ENCODE measurements at regions not wholly inside any gene's neighbourhood (a gene's known extent, or its start where the extent isn't known, plus 50 kb on each side); places are given as distances from the start of the nearest gene placed in this dataset.

DNA sequence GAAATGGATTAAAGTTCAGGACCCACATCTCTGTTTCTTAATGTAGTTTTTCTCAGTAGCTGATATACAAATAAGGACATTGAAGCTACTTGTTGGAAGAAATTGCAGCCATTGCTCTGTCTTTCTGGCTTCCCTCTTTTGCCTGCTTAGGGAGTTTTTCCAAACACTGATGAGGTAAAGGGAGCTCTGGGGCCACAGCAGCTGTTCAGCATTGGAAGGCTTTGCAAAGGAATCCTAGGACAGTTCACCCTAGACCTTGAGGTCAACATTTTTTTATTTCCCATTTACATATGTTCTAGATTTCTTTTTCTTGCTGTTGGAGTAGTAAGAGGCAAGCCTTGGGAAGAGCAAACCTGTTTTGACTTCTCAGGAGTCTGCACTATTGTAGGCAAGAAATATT lies 126.9 kb upstream of the PLPPR5 start:
- TF ChIP-seq ZFX (IDR thresholded peaks at IDR 0.05; ENCODE audit: borderline replicate concordance) = no peak
- TF ChIP-seq, protein P1, sequence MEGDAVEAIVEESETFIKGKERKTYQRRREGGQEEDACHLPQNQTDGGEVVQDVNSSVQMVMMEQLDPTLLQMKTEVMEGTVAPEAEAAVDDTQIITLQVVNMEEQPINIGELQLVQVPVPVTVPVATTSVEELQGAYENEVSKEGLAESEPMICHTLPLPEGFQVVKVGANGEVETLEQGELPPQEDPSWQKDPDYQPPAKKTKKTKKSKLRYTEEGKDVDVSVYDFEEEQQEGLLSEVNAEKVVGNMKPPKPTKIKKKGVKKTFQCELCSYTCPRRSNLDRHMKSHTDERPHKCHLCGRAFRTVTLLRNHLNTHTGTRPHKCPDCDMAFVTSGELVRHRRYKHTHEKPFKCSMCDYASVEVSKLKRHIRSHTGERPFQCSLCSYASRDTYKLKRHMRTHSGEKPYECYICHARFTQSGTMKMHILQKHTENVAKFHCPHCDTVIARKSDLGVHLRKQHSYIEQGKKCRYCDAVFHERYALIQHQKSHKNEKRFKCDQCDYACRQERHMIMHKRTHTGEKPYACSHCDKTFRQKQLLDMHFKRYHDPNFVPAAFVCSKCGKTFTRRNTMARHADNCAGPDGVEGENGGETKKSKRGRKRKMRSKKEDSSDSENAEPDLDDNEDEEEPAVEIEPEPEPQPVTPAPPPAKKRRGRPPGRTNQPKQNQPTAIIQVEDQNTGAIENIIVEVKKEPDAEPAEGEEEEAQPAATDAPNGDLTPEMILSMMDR (IDR thresholded peaks at IDR 0.05) = no peak
- H3K27ac ChIP-seq = no peak overlapping the region

DNA sequence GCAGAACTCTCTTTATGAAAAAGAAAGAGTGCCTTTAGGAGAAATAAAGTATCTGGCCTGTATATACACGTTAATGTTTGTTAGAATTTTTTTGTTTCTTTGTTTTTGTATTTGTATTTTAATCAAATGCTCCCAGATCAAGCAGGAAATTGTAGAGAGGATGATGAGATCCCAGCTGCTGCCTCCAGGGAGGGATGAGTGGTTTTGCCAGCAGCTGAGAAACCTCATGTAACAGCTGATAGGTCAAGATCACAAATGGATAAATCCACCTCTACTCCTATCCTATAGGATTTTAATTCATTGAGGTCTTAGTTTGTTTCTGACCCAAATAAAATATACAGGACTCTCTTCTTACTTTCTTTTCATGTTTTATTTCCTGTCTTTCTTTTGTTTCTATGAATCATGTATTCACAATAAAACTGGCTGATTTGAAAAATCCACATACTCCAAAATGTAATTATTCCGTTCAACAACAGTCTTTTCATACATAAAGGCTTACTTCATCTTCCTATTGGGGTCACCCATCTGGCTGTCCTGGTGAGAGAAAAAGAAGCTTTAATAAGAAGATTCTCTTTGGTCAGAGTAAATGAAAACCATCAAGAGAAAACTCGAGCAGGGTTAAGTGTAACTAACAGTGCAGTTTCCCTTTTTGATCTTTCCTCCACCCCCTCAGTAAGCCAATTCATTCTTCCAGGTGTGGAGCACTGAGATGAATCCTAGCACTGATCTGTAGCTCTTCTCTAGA lies 129.3 kb upstream of the PLPPR5 start:
- H3K27ac ChIP-seq = no peak overlapping the region
- TF ChIP-seq ZFX (IDR thresholded peaks at IDR 0.05; ENCODE audit: borderline replicate concordance) = no peak
- TF ChIP-seq, protein P1 (IDR thresholded peaks at IDR 0.05) = no peak

DNA sequence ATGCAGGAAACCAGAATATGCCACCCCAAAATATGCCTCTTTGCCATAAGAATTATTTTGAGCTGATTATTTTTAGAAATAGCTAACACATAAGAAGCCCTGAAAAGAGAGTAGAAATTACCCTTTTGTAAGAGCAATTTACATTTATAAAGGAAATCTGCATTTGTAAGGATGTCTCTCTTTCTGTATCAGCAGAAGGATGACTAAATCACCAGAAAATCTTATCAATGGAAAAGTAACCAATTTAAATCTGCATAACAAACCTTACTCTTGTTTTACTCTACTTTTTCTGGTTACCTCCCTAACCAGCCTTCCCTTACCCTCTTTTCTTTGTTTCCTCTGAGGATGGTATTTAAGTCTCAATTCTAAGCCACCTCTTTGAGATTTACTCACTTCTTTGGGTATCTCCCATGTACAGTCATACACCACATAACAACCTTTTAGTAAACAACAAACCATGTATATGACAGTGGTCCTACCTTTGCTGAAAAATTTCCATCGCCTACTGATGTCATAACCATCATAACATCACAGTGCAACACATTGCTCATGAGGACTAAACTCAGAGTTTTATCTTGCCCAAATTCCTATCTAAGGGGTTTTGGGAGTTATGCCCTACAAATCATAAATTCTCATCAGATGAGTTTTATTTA lies 126.6 kb upstream of the PLPPR4 start:
- no peak overlapping the region for H3K27ac ChIP-seq
- TF ChIP-seq, protein P1 (IDR thresholded peaks at IDR 0.05) = no peak
- TF ChIP-seq ZFX (IDR thresholded peaks at IDR 0.05; ENCODE audit: borderline replicate concordance) = no peak

DNA sequence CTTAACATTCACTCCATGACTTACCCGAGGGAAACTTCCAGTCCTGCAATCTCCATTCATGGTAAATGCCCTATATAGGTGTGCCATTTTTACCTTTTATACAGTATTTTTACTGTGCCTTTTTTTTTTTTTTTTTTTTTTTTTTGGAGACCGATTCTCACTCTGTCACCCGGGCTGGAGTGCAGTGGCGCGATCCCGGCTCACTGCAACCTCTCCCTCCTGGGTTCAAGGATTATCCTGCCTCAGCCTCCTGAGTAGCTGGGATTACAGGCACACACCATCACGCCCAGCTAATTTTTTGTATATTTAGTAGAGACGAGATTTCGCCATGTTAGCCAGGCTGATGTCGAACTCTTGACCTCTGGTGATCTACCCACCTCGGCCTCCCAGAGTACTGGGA lies 124.4 kb upstream of the PLPPR4 start:
- no peak for TF ChIP-seq ZFX (IDR thresholded peaks at IDR 0.05; ENCODE audit: borderline replicate concordance)
- TF ChIP-seq, protein P1 (IDR thresholded peaks at IDR 0.05) = no peak
- no peak overlapping the region for H3K27ac ChIP-seq

DNA sequence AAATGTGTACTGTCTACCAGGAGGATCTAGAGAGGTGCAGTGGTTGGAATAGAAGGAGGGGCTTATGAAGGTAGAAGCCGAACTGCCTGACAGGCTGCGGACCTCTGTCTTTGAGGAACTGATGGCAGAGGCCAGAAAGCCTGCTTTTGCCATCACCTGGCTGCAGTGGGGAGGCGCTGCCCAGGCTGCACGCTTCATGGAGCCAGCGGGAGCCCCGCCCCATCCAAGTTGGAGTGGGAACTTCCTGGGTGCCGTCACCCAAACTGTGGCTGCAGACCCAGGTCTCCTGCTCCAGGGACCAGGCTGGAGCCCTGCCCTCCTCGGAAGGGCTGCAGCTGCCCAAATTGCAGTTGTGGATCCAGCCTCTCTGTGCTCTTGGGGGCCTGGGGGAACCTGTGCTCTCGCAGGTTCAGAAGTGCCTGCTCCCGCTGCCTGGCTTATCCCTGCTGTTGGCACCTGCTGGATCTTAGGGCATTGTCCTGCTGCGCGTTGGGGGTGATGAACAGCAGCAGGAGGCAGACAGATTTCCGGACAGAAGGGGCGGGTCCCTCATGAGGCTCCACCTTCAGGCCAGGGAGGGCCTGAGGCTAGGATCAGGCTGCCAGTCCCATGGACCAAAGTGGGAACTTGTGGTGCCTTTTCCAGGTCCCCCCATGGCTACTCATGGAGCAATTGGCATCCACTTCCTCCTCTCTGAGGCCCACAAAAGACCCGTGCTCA lies 118.0 kb upstream of the PLPPR4 start:
- TF ChIP-seq, protein P1 (IDR thresholded peaks at IDR 0.05) = peak; percentile 34
- TF ChIP-seq ZFX (IDR thresholded peaks at IDR 0.05; ENCODE audit: borderline replicate concordance) = no peak
- 0 out of 2 replicates have a peak overlapping the region, but pooled peaks have one; percentile 29 for H3K27ac ChIP-seq

DNA sequence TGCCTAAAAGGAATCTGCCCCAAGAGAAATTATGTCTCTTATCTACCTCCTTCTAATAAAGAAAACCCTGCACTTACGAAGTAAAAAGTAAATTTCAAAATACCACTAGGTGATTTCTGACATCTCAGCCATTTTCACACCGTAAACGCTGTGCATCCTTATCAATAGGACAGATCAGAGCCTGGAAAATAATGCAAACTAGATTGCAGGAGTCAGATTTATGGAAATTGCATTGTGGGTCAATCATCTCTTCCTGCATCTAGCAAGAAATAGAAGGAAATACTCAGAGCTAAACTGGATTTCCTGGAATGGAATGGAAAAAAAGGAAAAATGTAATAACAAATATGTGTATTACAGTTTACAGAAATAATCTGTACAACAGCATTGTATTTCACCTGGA lies 114.3 kb upstream of the PLPPR4 start:
- no peak for TF ChIP-seq ZFX (IDR thresholded peaks at IDR 0.05; ENCODE audit: borderline replicate concordance)
- TF ChIP-seq, protein P1 (IDR thresholded peaks at IDR 0.05) = no peak

More for the DNA sequence above, 114.3 kb upstream of the PLPPR4 start:
- no peak overlapping the region for H3K27ac ChIP-seq

Data from 22Rv1 (cell line).